ENCODE measurements at regions not wholly inside any gene's neighbourhood (a gene's known extent, or its start where the extent isn't known, plus 50 kb on each side); places are given as distances from the start of the nearest gene placed in this dataset.

GRCh38 chr15:97014001-97014400 is 683.5 kb downstream of the NR2F2 start:
- no peak for DNase-seq (ENCODE audit: low read depth in 2 of 2)

GRCh38 chr15:97023488-97023844 is 693.0 kb downstream of the NR2F2 start:
- DNase-seq (ENCODE audit: low read depth in 2 of 2) = no peak

DNA sequence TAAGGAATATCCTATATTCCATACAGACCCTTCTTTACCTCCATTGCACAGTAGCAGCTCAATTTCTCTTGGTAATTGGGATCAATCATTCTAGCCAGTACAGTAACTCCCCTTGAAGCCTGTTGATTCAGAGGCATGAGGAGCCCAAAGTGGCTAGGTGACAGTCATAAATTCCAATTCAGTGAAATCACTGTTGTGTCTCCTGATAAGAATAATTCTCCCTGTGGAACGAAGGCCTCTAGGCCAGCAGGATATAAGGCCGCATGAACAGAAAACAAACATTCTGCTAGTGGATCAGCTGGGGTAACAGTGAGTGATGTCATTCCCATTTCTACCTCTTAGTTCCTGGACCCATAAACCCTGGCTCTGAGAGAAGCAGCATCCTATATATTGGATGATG is 696.3 kb downstream of the NR2F2 start:
- no peak for DNase-seq (ENCODE audit: low read depth in 2 of 2)

GRCh38 chr15:97027772-97028171 is 697.3 kb downstream of the NR2F2 start:
- DNase-seq (ENCODE audit: low read depth in 2 of 2) = no peak

DNA sequence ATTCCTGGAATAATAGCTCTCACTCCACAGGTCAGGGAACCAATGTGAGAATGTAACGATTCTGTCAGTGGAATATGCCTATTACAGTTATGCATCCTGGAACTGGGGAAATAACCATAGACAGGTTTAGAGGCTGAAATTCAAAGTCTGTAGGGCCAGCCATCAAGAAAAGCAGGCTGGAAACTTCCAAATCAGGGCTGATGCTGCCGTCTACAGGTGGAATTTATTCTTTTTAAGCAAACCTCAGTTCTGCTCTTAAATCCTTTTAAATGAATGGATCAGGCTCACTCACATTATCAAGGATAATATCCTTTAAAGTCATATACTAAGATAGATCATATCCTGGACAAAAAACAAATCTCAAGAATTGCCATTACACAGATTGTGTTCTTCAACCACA is 699.8 kb downstream of the NR2F2 start:
- no peak for DNase-seq (ENCODE audit: low read depth in 2 of 2)

DNA sequence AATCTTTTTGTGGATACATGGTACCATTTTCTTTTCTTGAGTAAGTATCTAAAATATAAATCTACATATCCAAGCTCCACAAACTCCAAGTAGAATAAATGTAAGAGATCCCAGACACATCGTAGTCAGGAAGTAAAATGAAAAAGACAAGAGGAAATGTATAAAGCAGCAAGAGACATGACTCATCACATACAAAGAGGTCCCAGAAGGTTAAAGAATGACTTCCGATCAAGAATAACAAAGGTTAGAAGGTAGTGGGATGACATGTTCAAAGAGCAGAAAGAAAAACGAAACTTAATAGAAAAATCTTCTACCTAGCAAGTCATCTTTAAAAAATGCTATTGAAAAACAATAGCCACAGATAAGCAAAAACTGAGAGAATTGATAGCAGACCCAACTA is 705.8 kb downstream of the NR2F2 start:
- no peak for DNase-seq (ENCODE audit: low read depth in 2 of 2)

- DNase-seq (ENCODE audit: low read depth in 2 of 2) = no peak
Observed at GRCh38 chr15:97037080-97037479, 706.6 kb downstream of the NR2F2 start.

- DNase-seq (ENCODE audit: low read depth in 2 of 2) = no peak
Observed at GRCh38 chr15:97045666-97046421, 715.3 kb downstream of the NR2F2 start.

- DNase-seq (ENCODE audit: low read depth in 2 of 2) = no peak
Observed at GRCh38 chr15:97052513-97052912, 722.0 kb downstream of the NR2F2 start.

GRCh38 chr15:97053635-97054034 is 723.1 kb downstream of the NR2F2 start:
- no peak for DNase-seq (ENCODE audit: low read depth in 2 of 2)

GRCh38 chr15:97057503-97057902 is 727.0 kb downstream of the NR2F2 start:
- DNase-seq (ENCODE audit: low read depth in 2 of 2) = no peak

GRCh38 chr15:97059281-97059680 is 728.8 kb downstream of the NR2F2 start:
- DNase-seq (ENCODE audit: low read depth in 2 of 2) = no peak

GRCh38 chr15:97061392-97061791 is 730.9 kb downstream of the NR2F2 start:
- DNase-seq (ENCODE audit: low read depth in 2 of 2) = no peak

DNA sequence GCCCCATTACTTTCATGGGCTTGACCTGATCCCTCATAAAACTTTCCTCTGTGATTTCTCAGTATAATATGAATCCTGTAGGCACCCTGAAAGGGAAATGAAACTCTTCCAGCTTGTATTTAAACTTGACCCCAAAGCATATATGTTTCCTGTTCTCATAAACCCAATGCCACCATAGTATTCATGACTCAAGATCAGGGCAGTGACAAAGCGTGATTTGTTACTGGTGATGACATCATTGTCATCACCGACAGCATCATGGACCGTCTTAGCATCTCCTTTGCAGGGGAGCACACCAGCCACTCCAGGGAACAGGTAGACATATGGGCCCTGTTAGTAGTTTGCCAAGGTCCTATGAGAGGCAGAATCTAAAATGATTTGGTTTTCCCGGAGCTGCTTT is 741.2 kb downstream of the NR2F2 start:
- no peak for DNase-seq (ENCODE audit: low read depth in 2 of 2)

DNA sequence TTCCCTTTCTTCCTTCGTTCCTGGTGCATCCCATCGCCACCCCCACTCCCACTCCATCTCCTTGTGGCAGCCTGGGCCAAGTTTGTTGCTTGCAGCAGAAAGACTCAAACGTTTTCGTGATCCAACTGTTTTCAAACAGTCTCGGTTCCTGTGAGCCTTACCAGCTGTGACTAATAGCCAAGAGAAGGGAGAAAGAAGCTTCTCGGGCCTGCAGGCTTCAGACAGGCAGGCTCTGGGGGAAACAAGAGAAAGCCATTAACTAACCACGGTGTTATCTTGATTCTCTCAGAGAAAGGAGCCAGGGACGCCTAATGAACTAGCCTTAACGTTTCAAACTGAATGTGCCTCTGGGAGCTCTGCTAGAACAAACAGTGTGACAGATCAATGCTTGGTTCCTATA is 742.0 kb downstream of the NR2F2 start:
- no peak for DNase-seq (ENCODE audit: low read depth in 2 of 2)

GRCh38 chr15:97076011-97076410 is 745.5 kb downstream of the NR2F2 start:
- DNase-seq (ENCODE audit: low read depth in 2 of 2) = no peak

DNA sequence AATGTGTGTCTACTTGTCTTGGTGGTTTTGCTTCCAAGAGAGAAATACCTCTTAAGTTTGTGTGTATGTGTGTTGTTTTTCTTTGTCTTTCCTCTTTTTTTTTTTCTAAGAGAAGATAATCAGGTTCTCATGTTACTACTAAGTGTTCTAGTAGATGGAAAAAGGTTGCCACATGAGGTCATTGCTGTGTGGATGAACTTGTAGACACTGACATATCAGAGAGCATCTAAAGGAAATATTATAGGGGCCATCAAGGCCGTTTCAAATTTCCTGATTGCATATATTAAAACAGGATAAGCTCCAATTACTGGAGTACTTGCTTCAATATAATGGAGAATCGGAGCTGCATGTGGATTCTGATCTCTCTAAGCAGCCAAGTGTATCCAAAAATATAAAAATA is 747.5 kb downstream of the NR2F2 start:
- no peak for DNase-seq (ENCODE audit: low read depth in 2 of 2)

DNA sequence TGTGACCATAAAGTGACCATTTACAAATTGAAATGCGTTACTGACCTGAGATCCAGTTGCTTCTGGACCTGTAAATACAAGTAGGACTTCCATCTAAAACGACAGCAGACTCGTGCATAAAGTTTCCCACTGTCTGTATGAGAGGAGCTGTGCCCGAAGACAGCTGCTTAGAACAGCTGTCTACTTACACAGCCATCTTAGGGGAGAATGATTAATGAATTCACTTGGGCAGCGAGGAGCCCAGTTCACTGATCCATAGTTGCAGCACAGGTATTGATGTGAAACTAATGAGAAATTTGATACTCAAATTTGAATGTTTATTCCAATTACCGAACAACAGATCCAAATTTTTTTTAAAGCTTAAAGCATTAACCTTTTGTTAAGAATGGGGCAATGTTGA is 748.1 kb downstream of the NR2F2 start:
- DNase-seq (ENCODE audit: low read depth in 2 of 2) = no peak

DNA sequence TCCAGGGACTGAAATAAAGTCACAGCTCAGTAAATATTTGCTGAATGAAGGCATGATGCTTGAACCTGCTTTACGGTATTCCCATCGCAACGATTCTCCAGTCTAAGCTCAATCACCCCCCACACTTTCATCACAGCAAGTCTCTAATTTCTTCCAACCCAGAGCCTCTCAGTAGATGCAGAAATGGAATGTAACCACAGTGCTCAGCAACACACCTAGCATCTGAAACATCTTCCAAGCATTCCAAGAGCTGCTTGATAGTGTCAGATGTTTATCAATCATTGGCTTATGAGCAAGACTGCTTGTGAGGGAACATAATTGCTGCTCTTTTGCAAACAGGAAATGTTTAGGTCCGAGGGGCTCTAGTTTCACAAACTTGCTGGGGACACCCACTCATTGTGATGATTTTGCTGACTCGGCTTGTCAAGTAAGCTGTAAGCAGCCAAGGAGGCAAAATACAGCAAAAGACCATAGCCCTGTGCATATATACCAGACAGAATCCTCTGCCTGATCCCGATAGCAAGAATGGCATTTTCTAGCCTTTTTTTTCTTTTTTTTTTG is 751.2 kb downstream of the NR2F2 start:
- no peak for DNase-seq (ENCODE audit: low read depth in 2 of 2)

DNA sequence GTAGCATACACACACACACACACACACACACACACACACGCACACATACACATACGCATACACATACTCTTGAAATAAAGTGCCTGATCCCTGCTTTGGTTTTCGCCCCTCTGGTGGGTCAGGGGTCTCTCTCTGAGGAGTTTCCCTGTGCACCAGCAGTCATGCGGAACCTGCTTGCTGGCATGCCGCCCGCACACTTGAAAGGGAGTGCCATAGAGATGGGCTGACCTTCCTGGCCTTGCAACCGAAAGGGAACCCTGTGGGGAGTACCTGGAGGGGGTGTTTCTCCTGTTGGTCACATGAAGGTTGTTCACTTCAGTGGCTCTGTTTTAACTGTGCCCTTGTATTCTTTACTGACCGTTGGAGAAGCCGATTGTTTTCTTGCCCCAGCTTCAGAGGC is 752.3 kb downstream of the NR2F2 start:
- no peak for DNase-seq (ENCODE audit: low read depth in 2 of 2)

- no peak for DNase-seq (ENCODE audit: low read depth in 2 of 2)
Observed at GRCh38 chr15:97084650-97085049, 754.1 kb downstream of the NR2F2 start.

DNA sequence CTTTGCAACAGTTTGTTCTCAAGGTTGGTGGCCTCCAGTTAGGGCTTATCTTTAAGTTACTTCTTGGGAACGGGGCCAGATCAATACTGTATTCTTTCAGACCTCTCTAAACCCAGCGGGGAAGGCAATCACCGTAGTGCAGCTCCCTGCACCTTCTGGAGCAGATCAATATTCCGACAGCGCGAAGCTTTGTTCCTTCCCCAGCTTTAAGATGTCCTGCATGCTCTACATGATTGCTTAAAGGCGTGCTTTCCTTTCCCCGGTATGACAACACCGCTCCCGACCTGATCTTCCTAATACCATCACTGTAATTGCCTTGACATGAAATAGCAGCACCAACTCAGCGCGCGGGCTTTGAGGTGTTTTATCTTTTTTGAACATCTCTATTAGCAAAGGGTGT is 755.2 kb downstream of the NR2F2 start:
- DNase-seq (ENCODE audit: low read depth in 2 of 2) = no peak

DNA sequence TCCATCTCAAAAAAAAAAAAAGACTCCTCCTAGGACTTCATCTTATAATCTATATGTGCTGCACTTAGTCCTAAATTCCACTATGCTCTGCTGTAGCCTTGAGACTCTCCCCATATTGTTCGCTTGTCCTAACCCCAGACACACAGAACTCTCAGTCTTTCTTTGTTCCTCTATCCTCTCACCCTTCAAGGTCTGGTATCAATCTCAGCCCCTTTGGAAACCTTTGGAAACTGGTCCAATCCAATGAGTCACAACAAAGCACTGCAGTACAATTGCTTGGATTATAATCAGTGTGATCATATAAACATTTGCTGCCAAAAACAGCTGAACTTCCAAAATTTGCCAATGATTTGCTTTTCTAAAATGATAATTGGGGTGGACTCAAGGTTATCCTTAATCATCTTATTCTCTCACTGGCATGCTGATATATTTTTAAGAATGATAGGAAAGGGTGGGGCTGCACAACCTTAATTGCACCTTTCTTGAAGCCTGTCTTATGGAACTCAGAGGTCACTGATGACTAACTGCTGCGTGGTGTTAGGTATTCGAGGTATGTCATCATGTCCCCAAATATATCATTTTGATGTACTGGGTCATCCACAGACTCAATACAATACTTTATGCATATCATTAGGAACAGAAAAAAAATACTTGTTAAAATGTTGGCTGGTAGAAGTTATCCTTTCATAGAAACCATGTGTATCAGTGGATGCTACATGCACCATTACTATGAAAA is 756.7 kb downstream of the NR2F2 start:
- no peak for DNase-seq (ENCODE audit: low read depth in 2 of 2)

Data from activated CD8-positive, alpha-beta memory T cell treated with anti-CD3 and anti-CD28 coated beads for 4 hours (primary cell).